MM.1S (cell line): ENCODE measurements at regions not wholly inside any gene's neighbourhood (a gene's known extent, or its start where the extent isn't known, plus 50 kb on each side); places are given as distances from the start of the nearest gene placed in this dataset.

ENCODE experiments used
- EZH2 ChIP-seq: fragments of 300-600 bp; sonication (generic); optimal IDR thresholded peaks from 2 replicates; pipeline ENCODE3; 2017; ENCODE audit warnings: low read depth, mild to moderate bottlenecking, antibody characterized with exemption, low read length, mixed read lengths
- TF ChIP-seq, protein P1 (sequence below): fragments of 300-600 bp; sonication (generic); IDR thresholded peaks from 2 replicates; pipeline ENCODE4 v1.5.1; 2016; ENCODE audit warnings: antibody characterized with exemption, low read length, mixed read lengths

DNA sequence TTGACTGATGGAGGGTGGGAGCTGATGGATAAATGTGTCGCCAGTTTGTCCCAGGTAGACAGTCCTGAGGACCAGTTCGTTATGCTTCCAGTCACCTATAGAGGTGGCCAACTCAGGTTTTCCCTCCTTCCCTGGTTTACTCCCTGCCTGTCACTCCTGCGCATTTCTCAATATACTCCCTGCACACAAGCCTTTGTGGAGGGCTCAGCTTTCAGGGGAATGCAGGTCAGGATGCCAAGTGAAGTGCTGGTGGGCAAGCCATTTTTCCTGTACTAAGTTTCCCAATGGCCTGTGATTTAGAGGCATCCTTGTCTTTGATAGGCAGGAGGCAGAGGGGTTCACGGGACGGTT lies 473.5 kb upstream of the ZMIZ1 start:
- TF ChIP-seq, protein P1, sequence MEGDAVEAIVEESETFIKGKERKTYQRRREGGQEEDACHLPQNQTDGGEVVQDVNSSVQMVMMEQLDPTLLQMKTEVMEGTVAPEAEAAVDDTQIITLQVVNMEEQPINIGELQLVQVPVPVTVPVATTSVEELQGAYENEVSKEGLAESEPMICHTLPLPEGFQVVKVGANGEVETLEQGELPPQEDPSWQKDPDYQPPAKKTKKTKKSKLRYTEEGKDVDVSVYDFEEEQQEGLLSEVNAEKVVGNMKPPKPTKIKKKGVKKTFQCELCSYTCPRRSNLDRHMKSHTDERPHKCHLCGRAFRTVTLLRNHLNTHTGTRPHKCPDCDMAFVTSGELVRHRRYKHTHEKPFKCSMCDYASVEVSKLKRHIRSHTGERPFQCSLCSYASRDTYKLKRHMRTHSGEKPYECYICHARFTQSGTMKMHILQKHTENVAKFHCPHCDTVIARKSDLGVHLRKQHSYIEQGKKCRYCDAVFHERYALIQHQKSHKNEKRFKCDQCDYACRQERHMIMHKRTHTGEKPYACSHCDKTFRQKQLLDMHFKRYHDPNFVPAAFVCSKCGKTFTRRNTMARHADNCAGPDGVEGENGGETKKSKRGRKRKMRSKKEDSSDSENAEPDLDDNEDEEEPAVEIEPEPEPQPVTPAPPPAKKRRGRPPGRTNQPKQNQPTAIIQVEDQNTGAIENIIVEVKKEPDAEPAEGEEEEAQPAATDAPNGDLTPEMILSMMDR = no peak
- no peak for TF ChIP-seq EZH2
